HCT116 (cell line): ENCODE measurements at regions not wholly inside any gene's neighbourhood (a gene's known extent, or its start where the extent isn't known, plus 50 kb on each side); places are given as distances from the start of the nearest gene placed in this dataset.

Experiments
- CEBPB ChIP-seq: IDR thresholded peaks from 2 replicates; pipeline ENCODE4 v1.6.1; 2012; ENCODE audit warnings: low read depth
- CTCF ChIP-seq, 3 experiments: fragments of 200-600 bp in 1 of 3; sonication (generic) in 1 of 3; IDR thresholded peaks in 2 of 3; conservative IDR thresholded peaks in 1 of 3; 2 replicates each; pipeline ENCODE4 v1.5.1; 2012 to 2017; ENCODE audit warnings: low read depth in 2 of 3, low read length in 2 of 3, antibody characterized with exemption in 1 of 3, borderline replicate concordance in 1 of 3, control low read depth in 1 of 3, mild to moderate bottlenecking in 1 of 3, mixed read lengths in 1 of 3, mixed run types in 1 of 3, moderate library complexity in 1 of 3; ENCODE audit not compliant: insufficient read depth in 1 of 3
- EGR1 ChIP-seq: IDR thresholded peaks from 2 replicates; pipeline ENCODE4 v1.6.1; 2012; ENCODE audit warnings: low read depth
- EZH2 ChIP-seq: fragments of 200-600 bp; sonication (generic); IDR thresholded peaks from 2 replicates; pipeline ENCODE4 v1.6.1; 2017; ENCODE audit warnings: antibody characterized with exemption, mixed run types
- EZH2phosphoT487 ChIP-seq: fragments of 200-600 bp; IDR thresholded peaks from 2 replicates; pipeline ENCODE4 v1.6.1; 2018; ENCODE audit warnings: antibody characterized with exemption, borderline replicate concordance
- FOSL1 ChIP-seq: IDR thresholded peaks from 2 replicates; pipeline ENCODE4 v1.6.1; 2012; ENCODE audit warnings: low read depth
- POLR2A ChIP-seq: IDR thresholded peaks from 2 replicates; pipeline ENCODE4 v1.7.0; 2011; ENCODE audit warnings: borderline replicate concordance; ENCODE audit not compliant: insufficient read depth, insufficient read length; ENCODE audit errors: extremely low read depth
- POLR2AphosphoS5 ChIP-seq: IDR thresholded peaks from 2 replicates; pipeline ENCODE4 v1.6.1; 2011; ENCODE audit warnings: mild to moderate bottlenecking, low read depth, low read length, moderate library complexity
- SIN3A ChIP-seq: IDR thresholded peaks from 2 replicates; pipeline ENCODE4 v1.6.1; 2012; ENCODE audit warnings: low read depth
- SP1 ChIP-seq: IDR thresholded peaks from 2 replicates; pipeline ENCODE4 v1.6.1; 2012; ENCODE audit warnings: low read depth
- TCF7L2 ChIP-seq: IDR thresholded peaks from 2 replicates; pipeline ENCODE4 v1.7.0; 2011; ENCODE audit warnings: borderline replicate concordance, inconsistent platforms; ENCODE audit not compliant: insufficient read depth, insufficient read length; ENCODE audit errors: extremely low read depth
- ZNF274 ChIP-seq: fragments of 200-500 bp; sonication (Bioruptor generic); IDR thresholded peaks from 2 replicates; pipeline ENCODE4 v1.6.1; 2014; ENCODE audit warnings: mild to moderate bottlenecking, low read depth, low read length, inconsistent platforms
- TF ChIP-seq, protein P1 (sequence below): IDR thresholded peaks from 2 replicates; pipeline ENCODE4 v1.6.1; 2011; ENCODE audit warnings: mild to moderate bottlenecking, low read length, moderate library complexity; ENCODE audit not compliant: insufficient replicate concordance; ENCODE audit errors: extremely low read depth
- TF ChIP-seq, protein P2 (sequence below): IDR thresholded peaks from 2 replicates; pipeline ENCODE4 v1.6.1; 2012

- no peak for TF ChIP-seq ZNF274
- no peak for TF ChIP-seq CTCF (IDR thresholded peaks at IDR 0.05 in 2 of 3, conservative IDR thresholded peaks at IDR 0.05 in 1 of 3; ENCODE audit: borderline replicate concordance in 1 of 3, insufficient read depth in 1 of 3, low read depth in 2 of 3, low read length in 2 of 3)
- no peak for TF ChIP-seq CEBPB
- no peak for TF ChIP-seq POLR2A
- no peak for TF ChIP-seq POLR2AphosphoS5
- TF ChIP-seq, protein P1, sequence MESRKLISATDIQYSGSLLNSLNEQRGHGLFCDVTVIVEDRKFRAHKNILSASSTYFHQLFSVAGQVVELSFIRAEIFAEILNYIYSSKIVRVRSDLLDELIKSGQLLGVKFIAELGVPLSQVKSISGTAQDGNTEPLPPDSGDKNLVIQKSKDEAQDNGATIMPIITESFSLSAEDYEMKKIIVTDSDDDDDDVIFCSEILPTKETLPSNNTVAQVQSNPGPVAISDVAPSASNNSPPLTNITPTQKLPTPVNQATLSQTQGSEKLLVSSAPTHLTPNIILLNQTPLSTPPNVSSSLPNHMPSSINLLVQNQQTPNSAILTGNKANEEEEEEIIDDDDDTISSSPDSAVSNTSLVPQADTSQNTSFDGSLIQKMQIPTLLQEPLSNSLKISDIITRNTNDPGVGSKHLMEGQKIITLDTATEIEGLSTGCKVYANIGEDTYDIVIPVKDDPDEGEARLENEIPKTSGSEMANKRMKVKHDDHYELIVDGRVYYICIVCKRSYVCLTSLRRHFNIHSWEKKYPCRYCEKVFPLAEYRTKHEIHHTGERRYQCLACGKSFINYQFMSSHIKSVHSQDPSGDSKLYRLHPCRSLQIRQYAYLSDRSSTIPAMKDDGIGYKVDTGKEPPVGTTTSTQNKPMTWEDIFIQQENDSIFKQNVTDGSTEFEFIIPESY = no peak
- TF ChIP-seq EZH2phosphoT487 = no peak
- no peak for TF ChIP-seq FOSL1
- TF ChIP-seq SP1 = no peak
- TF ChIP-seq, protein P2, sequence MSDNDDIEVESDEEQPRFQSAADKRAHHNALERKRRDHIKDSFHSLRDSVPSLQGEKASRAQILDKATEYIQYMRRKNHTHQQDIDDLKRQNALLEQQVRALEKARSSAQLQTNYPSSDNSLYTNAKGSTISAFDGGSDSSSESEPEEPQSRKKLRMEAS = no peak
- TF ChIP-seq SIN3A = no peak
- no peak for TF ChIP-seq EGR1
- TF ChIP-seq TCF7L2 = no peak
- no peak for TF ChIP-seq EZH2
These were observed 102.1 kb upstream of the WDR11 start for GRCh38 chr10:120749072-120749471.
